Heart left ventricle (tissue), 16 donors: ENCODE measurements at regions not wholly inside any gene's neighbourhood (a gene's known extent, or its start where the extent isn't known, plus 50 kb on each side); places are given as distances from the start of the nearest gene placed in this dataset.

ENCODE experiments used
- ATAC-seq, 4 donors: fragments of 200-7000 bp; cut with Tn5 transposase; one replicate each; pipeline ENCODE4 v1.9.1; 2020 to 2022; ENCODE audit warnings: moderate library complexity in 4 of 4, mild to moderate bottlenecking in 3 of 4, moderate number of reproducible peaks in 1 of 4
- DNase-seq, 5 donors: peaks; one replicate each; pipeline ENCODE4 v3.0.0-alpha.2; 2020
- H3K27ac ChIP-seq, 12 donors: fragments of 200-600 bp; sonication (generic) in 4 of 12; one replicate each; pipeline versions ENCODE4 v1.5.0 to v1.8.0; 2016 to 2022; ENCODE audit warnings: mild to moderate bottlenecking in 2 of 12
- H3K27me3 ChIP-seq, 9 donors: fragments of 200-600 bp; sonication (generic) in 2 of 9; one replicate each; pipeline versions ENCODE4 v1.5.1 to v1.8.0; 2016 to 2022; ENCODE audit warnings: mild to moderate bottlenecking in 3 of 9
- H3K36me3 ChIP-seq, 9 donors: fragments of 200-600 bp; sonication (generic) in 2 of 9; one replicate each; pipeline versions ENCODE4 v1.5.0 to v1.8.0; 2018 to 2022; ENCODE audit warnings: mild to moderate bottlenecking in 2 of 9
- H3K4me1 ChIP-seq, 12 donors: fragments of 200-600 bp; sonication (generic) in 4 of 12; one replicate each; pipeline versions ENCODE4 v1.5.0 to v1.8.0; 2016 to 2022; ENCODE audit warnings: mild to moderate bottlenecking in 3 of 12
- H3K4me3 ChIP-seq, 12 donors: fragments of 200-600 bp; sonication (generic) in 4 of 12; one replicate each; pipeline versions ENCODE4 v1.5.0 to v1.8.0; 2017 to 2022; ENCODE audit warnings: mild to moderate bottlenecking in 9 of 12, moderate library complexity in 4 of 12
- H3K9me3 ChIP-seq, 12 donors: fragments of 200-600 bp; sonication (generic) in 4 of 12; one replicate each; pipeline versions ENCODE4 v1.5.0 to v1.8.0; 2016 to 2022; ENCODE audit warnings: mild to moderate bottlenecking in 1 of 12
- POLR2A ChIP-seq, 2 donors: fragments of 450-650 bp; IDR thresholded peaks; one replicate each; pipeline ENCODE4 v1.6.1; 2017; ENCODE audit warnings: antibody characterized with exemption in 2 of 2, mild to moderate bottlenecking in 2 of 2, moderate library complexity in 2 of 2
- WGBS, 4 donors: extraction: QIAGEN DNeasy Blood & Tissue Kit in 2 of 4; methylation state at CpG; one replicate each; pipeline versions ENCODE4 v1.1.5 to v1.1.7; 2013 to 2018; 5-methylcytosine and 5-hydroxymethylcytosine counted together
- intact Hi-C, 10 donors: fragments of 100-400 bp; cut with DNase I; formaldehyde crosslinking; loops; one replicate each; pipeline versions ENCODE4 v1.11.1 to v1.14.2; 2022
- TF ChIP-seq, protein P1 (sequence below), 12 donors: fragments of 200-600 bp; sonication (generic) in 4 of 12; IDR thresholded peaks; one replicate each; pipeline versions ENCODE4 v1.5.0 to v1.8.0; 2018 to 2022; ENCODE audit warnings: antibody characterized with exemption in 12 of 12, mild to moderate bottlenecking in 5 of 12
- donor health status: ischemic (EF 13 %, LVEDD 7.1; RV severe dilation, severe dysfunction).
- donor health status: healthy with polysubstance abuse.
- donor health status: DM: no; HTN: yes; CAD: no.
- donor health status: DM: no; HTN: no; CAD: no.
- donor health status: ischemic (EF 25% LVEDD 6.9; RV normal size, moderate dysfunction).
- donor health status: ischemic (EF 25% LVEDD 5.7; RV mildly dilated, moderate dysfunction).
- donor health status: healthy.
- donor health status: DM: yes; HTN: yes; CAD: no.
- donor health status: ischemic (EF 35%, LVEDD 5.7; RV mildly dilated, moderate dysfunction).
- donor health status: nonischemic (EF 11% LVEDD 7.7; RV severe dilation, severe dysfunction).
- donor health status: DM: yes; HTN: yes; CAD: no.
- donor health status: PGD.
- donor health status: ischemic (EF 29% LVEDD 5.4; RV normal size, mild dysfunction).
- donor health status: nonischemic (EF 23%, LVEDD 6.1; RV moderate dilation, normal function).

DNA sequence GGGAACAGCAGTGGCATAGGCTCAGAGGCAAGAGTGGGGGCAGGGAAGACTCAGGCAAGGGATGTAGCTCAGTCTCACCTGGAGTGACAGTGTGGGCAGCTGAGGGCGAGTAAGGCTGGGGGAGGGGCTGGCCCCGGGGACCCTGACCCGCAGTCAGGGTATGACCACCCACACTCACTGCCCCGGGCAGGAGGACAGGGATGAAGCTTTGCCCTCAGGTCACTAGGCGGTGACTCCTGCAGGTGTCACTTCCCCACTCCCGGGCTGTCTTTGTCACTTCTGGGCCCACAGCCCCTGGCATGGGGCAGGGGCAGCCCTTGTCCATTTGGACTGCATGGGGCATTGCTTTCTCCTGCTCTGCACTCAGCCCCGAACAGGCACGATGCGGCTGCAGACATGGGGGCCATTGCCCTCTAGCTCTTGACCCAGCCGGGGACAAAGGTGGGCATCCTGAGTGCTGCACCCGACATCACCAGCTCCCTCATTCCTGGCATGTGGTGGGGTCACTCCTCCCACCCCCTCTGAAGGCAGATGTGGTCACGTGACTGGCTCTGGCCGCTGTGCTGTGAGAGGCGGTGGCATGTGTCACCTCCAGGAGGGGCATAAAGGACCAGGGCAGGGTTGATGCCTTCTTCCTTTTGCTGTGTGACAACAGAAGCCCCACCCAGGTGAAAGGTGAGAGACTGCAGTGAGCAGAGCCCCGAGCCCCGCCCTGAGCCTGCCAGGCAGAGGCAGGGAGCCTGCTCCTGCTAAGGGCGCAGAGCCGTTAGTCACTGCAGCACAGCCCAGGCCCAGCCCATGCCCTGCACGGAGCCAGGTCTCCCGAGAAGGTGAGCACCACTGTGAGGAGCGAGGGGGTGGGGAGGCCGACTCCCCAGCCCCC, 66.0 kb downstream of the MATN1 start:
- intact Hi-C loops, result loop anchor here in 5 of 10 donors (5.0 kb wide), 2 partner anchors 1100 to 1105 kb away; no protein-coding TSS in a partner anchor
- no peak overlapping the region for H3K27ac ChIP-seq
- no peak for ATAC-seq
- peaks cover 0 to 9% (median 0%) of the 10 kb centered on the region in 12 donors for H3K4me1 ChIP-seq
- H3K27me3 ChIP-seq, result peaks cover 0 to 14% (median 0%) of the 10 kb centered on the region in 9 donors
- no peaks in the 10 kb centered on the region for H3K36me3 ChIP-seq
- 54 to 75% (median 62%) methylated on average over 14 to 22 of the region's 22 CpGs for WGBS, 4 donors
- no peak overlapping the region for H3K4me3 ChIP-seq
- no peak for TF ChIP-seq POLR2A (IDR thresholded peaks at IDR 0.05)
- TF ChIP-seq, protein P1, sequence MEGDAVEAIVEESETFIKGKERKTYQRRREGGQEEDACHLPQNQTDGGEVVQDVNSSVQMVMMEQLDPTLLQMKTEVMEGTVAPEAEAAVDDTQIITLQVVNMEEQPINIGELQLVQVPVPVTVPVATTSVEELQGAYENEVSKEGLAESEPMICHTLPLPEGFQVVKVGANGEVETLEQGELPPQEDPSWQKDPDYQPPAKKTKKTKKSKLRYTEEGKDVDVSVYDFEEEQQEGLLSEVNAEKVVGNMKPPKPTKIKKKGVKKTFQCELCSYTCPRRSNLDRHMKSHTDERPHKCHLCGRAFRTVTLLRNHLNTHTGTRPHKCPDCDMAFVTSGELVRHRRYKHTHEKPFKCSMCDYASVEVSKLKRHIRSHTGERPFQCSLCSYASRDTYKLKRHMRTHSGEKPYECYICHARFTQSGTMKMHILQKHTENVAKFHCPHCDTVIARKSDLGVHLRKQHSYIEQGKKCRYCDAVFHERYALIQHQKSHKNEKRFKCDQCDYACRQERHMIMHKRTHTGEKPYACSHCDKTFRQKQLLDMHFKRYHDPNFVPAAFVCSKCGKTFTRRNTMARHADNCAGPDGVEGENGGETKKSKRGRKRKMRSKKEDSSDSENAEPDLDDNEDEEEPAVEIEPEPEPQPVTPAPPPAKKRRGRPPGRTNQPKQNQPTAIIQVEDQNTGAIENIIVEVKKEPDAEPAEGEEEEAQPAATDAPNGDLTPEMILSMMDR (IDR thresholded peaks at IDR 0.05), result no peak
- DNase-seq, result peak in 1 of 5 donors; percentile 55
- H3K9me3 ChIP-seq, result no peaks in the 10 kb centered on the region

DNA sequence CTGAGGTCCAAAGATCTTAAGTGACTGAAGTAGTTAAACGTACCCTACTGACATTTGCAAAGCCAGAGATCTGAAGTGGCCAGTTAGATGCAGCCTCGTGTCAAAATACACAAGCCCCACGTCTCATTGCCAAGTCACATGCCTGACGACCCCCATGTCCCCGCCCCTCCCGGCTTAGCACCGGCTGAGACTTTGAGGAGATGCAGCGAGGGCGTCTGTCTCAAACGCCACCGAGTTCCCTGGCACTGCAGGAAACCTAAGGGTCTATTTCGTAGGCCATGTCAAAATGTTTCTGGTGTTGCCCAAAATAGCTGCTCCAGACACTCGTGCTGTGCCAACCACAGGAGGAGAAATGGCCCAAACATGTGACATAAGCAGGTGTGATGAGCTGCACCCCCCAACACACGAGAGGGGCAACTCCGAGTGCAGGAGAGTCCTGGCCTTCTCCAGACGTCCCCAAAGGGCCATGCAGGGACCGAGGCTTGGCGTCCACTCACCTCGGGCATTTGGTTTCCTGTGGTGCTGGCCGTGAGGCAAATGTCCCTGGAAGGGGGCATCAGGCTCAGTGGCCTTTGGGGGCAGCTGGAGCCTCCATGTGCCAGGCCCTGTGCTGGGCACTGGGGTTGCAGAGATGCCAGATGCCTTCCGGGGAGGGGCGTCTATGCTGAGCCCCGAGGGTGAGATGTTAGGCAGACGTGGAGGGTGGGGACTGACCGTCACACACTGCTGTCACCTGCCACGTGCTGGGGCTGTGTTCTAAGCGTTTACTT, 67.0 kb downstream of the MATN1 start:
- intact Hi-C loops, result loop anchor here in 5 of 10 donors (5.0 kb wide), 2 partner anchors 1099 to 1104 kb away; no protein-coding TSS in a partner anchor
- H3K27ac ChIP-seq, result no peak overlapping the region
- DNase-seq, result peak in 1 of 5 donors; percentile 44
- H3K4me1 ChIP-seq, result peaks cover 0 to 9% (median 0%) of the 10 kb centered on the region in 12 donors
- peaks cover 0 to 14% (median 0%) of the 10 kb centered on the region in 9 donors for H3K27me3 ChIP-seq
- no peaks in the 10 kb centered on the region for H3K9me3 ChIP-seq
- ATAC-seq, result no peak
- no peak overlapping the region for H3K4me3 ChIP-seq
- no peaks in the 10 kb centered on the region for H3K36me3 ChIP-seq
- TF ChIP-seq, protein P1 (IDR thresholded peaks at IDR 0.05), result no peak
- no peak for TF ChIP-seq POLR2A (IDR thresholded peaks at IDR 0.05)
- WGBS, 4 donors, result 54 to 59% (median 57%) methylated on average over 20 to 27 of the region's 27 CpGs

DNA sequence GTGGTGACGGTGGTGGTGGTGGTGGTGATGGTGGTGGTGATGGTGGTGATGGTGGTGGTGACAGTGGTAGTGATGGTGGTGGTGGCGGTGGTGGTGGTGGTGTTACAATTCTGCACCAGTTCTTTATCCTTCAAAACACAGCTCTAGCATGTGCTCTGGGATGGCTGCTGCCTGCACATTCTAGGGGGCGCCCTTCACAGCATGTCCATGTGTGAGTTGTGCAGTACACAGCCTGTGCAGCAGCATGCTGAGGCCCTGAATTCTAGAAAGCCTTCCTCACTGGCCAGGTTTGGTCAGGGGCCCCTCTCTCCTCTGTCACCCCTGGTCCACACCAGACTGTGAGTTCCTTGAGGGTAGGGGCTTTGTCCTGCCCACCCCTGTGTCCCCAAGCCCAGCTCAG, 67.7 kb downstream of the MATN1 start:
- H3K4me3 ChIP-seq, result no peak overlapping the region
- H3K4me1 ChIP-seq, result peaks cover 0 to 9% (median 0%) of the 10 kb centered on the region in 12 donors
- H3K27me3 ChIP-seq, result peaks cover 0 to 14% (median 0%) of the 10 kb centered on the region in 9 donors
- no peak for ATAC-seq
- 59 to 92% (median 75%) methylated on average over 2 to 3 of the region's 3 CpGs for WGBS, 4 donors
- intact Hi-C loops, result loop anchor here in 5 of 10 donors (5.0 kb wide), 2 partner anchors 1098 to 1103 kb away; no protein-coding TSS in a partner anchor
- H3K9me3 ChIP-seq, result no peaks in the 10 kb centered on the region
- peak in 1 of 5 donors; percentile 28 for DNase-seq
- H3K27ac ChIP-seq, result no peak overlapping the region
- TF ChIP-seq POLR2A (IDR thresholded peaks at IDR 0.05), result no peak
- TF ChIP-seq, protein P1 (IDR thresholded peaks at IDR 0.05), result no peak
- no peaks in the 10 kb centered on the region for H3K36me3 ChIP-seq

DNA sequence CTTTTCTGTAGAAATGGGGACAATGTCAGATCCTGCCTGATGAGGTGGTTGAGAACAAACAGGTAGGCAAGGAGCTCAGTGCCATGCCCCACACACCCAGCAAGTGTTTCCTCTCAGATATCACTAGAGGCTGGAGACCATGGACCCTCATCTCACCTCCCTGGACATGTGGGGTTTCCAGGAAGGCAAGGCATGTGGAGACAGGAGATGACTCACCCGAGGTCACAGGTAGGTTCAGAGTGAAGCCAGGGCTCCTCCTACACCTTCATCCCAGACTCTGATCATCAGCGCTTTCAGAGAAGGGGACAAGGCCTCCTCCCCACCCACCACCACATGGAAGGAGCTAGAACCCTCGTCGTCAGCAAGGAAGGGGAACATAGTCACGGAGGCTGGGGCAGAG, 69.2 kb downstream of the MATN1 start:
- WGBS, 4 donors, result 77 to 89% (median 86%) methylated on average over 5 of the region's 5 CpGs
- DNase-seq (peak in 1 of 5 donors; percentile 20), ATAC-seq (no peak)
- TF ChIP-seq, protein P1 (IDR thresholded peaks at IDR 0.05), result no peak
- TF ChIP-seq POLR2A (IDR thresholded peaks at IDR 0.05), result no peak
- Histone ChIP-seq H3K4me1 (peaks cover 0 to 9% (median 0%) of the 10 kb centered on the region in 12 donors), H3K36me3 (no peaks in the 10 kb centered on the region), H3K9me3 (no peaks in the 10 kb centered on the region), H3K27me3 (peaks cover 0 to 14% (median 5%) of the 10 kb centered on the region in 9 donors), H3K4me3 (no peak overlapping the region), H3K27ac (no peak overlapping the region)
- intact Hi-C loops, result no loop called here
